HL-60/S4 (cell line): ENCODE measurements at regions not wholly inside any gene's neighbourhood (a gene's known extent, or its start where the extent isn't known, plus 50 kb on each side); places are given as distances from the start of the nearest gene placed in this dataset.

Experiments used
- in situ Hi-C: fragments of 300-500 bp; cut with MboI; formaldehyde crosslinking; loops from 2 replicates; pipeline ENCODE4 v1.14.3; 2022; ENCODE audit warnings: low sequenced_read_pairs

DNA sequence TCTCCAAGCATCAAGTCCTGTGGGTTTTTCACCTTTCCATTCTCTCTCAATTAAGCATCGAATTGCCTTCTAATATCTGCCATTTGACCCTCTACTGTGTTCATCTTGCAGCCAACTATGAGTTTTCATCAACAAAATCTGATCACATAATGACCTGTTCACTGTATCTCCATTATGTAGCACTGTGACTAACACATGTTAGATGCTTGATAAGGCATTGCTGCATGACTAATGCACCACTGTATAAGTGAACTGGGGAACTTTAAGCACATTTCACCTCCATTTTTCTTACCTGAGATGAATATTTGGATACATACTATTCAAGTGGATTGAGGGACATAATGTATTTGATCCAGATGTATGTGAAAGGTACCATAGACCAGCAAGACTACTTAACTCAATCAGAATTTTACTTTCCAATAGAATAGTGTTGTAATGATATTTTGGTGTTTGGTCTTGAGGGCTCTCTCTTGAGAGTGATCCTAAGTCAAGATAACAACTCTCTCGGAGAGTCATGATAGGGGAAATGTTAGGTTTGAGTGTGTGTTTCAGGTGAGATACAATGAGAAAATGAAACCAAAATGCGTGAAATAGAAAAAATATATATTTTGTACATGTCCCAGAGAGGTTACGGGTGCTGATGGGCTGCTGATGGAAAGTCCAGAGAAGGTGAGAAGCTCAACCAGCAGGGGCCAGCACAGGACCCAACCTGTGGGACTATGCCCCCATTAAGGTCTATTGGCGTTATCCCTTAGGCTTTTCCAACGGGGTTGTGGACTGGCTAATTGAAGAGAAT is 60.2 kb upstream of the HS3ST1 start:
- in situ Hi-C loops = no loop called here

DNA sequence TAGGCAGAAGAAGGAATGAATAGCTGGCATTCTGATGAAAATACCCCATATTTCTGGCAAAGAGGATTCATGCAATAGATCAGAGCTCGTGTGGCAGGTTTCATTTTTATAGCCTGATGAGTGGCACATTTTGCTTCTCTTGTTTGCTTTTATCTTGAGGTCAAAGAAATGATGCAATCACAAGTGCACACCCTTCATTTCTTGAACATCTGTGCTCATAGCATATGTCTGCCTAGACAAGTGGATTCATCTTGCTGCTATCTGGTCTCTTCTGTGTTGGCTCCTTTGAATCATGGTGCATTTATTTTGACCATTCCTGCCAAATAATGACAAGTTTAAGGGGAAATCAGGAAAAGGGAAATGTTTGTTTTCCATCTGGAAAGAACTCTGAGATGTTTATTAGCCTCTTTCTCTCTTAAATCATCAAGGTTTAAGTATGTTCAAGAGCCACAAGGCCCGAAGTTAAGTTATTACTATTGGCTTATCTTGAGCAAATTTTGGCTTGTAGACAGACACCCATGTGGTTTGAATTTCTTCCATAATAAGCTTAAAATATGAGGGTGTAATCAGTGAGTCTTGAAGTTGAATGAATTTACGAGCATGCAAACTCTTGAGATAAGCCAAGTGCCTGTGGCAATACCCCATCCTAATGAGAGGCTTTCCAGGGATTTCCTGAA is 59.3 kb upstream of the HS3ST1 start:
- in situ Hi-C loops = no loop called here

DNA sequence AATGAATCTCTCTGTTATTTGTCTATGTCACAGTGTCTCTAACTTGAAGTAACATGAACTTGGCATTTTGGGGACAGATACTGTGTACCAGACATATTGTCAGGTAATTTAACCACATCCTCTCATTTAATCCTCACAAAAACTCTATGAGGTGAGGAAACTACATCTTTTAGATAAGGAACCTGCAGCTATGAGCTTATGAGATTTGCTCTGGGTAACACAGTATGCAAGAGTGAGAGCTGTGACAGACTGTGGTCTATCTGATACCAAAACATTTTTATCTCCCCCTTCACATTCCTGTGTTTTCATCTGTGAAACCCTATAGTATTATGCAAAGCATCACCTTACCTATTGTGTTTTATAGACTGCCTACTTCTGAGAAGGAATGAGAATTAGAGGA is 58.4 kb upstream of the HS3ST1 start:
- in situ Hi-C loops = no loop called here

DNA sequence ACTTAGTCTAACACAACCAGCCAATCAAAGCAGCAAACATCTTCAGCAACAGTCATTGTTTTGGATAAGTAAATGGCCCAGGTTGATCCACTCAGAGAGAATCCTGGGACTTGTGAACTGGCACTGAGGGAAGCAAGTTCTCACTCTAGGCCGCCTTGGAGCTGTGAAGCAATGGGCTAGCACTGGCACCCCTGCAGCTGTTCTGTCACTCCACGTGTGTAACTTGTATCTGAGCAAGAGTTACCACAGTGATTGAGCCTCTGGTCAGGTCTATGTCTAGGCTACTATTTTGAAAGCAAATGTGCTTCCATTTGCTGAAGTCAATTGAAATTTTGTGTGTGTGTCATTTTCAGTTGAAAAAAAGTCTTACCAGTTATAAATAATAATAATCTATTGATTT is 57.2 kb upstream of the HS3ST1 start:
- in situ Hi-C loops = no loop called here

DNA sequence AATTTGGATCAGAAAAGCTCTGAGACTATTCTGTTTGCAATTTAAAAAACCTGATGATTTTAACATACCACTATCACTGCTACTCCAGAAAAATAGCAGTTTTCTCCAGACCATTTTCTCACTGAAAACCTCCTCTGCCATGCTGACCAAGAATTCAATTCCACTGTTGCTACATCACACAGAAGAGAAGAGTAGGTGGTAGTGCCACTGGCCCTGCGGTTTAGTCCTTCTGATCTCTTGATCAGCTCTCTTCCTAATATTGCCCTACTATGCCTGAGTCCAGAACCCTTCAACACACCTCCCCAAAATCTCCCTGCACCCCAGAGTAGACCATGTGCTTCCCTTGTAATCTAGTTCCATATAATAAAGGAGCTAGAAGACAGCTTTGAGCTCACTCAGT is 55.8 kb upstream of the HS3ST1 start:
- in situ Hi-C loops = no loop called here

DNA sequence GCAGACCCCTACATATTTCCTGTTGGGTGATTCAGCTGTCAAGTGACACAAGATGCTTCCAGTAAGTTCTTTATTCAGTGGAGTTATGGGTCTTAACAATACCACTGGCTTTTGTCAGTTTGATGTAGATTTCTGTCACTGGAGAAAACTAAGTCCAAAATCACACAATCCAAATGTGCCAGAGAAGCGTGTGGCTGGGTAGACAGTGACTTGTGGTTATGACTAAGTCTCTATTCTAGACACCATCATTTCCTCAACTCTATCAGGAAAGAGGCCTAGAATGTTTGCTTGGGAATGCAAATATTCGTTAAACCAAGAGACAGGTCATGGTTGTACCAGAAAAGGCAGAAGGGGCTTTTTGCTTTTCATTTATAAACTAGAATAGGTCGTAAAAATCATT is 54.4 kb upstream of the HS3ST1 start:
- in situ Hi-C loops = no loop called here

DNA sequence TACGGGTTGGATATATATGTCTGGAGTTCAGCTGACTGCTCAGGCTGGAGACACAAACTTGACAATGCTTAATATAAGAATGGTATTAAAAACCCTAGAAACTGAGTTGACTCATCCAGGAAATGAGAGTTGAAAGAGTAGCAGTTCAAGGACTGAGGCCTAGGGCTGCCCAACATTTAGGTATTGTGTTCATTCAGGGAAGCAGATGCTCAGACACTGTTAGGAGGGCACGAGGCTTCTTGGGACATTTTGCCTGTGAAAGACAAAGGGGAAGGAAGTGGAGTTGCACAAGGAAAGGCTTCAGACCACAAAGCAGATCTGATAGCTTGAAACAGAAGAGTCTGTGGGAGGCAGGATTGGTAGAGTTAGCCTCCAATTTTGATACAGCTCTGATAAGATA is 52.0 kb upstream of the HS3ST1 start:
- in situ Hi-C loops = no loop called here
